ENCODE measurements at regions not wholly inside any gene's neighbourhood (a gene's known extent, or its start where the extent isn't known, plus 50 kb on each side); places are given as distances from the start of the nearest gene placed in this dataset.
"Not testable (repeated sequence)": the region's sequence is repeated elsewhere in the genome, so short reads cannot be mapped to it uniquely, and the experiment has no call there.

DNA sequence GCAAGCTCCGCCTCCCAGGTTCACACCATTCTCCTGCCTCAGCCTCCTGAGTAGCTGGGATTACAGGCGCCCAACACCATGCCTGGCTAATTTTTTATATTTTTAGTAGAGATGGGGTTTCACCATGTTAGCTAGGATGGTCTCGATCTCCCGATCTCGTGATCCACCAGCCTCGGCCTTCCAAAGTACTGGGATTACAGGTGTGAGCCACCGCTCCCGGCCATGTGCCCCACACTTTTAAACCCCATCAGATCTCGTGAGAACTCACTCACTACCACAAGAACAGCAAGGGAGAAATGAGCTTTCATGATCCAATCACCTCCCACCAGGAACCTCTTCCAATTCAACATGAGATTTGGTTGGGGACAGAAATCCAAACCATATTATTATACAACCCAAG lies 122.7 kb downstream of the GXYLT1 start:
- TF ChIP-seq EZH2phosphoT487 (IDR thresholded peaks at IDR 0.05; ENCODE audit: low read depth), result not testable (repeated sequence)
- TF ChIP-seq, protein P1, sequence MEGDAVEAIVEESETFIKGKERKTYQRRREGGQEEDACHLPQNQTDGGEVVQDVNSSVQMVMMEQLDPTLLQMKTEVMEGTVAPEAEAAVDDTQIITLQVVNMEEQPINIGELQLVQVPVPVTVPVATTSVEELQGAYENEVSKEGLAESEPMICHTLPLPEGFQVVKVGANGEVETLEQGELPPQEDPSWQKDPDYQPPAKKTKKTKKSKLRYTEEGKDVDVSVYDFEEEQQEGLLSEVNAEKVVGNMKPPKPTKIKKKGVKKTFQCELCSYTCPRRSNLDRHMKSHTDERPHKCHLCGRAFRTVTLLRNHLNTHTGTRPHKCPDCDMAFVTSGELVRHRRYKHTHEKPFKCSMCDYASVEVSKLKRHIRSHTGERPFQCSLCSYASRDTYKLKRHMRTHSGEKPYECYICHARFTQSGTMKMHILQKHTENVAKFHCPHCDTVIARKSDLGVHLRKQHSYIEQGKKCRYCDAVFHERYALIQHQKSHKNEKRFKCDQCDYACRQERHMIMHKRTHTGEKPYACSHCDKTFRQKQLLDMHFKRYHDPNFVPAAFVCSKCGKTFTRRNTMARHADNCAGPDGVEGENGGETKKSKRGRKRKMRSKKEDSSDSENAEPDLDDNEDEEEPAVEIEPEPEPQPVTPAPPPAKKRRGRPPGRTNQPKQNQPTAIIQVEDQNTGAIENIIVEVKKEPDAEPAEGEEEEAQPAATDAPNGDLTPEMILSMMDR (IDR thresholded peaks at IDR 0.05; ENCODE audit: low read depth, low read length), result not testable (repeated sequence)
